GM18909 (cell line): ENCODE measurements at regions not wholly inside any gene's neighbourhood (a gene's known extent, or its start where the extent isn't known, plus 50 kb on each side); places are given as distances from the start of the nearest gene placed in this dataset.

Source experiments
- ATAC-seq: cut with Tn5 transposase; IDR thresholded peaks from one replicate; pipeline ENCODE4 v1.9.1; 2021; ENCODE audit warnings: mild to moderate bottlenecking; ENCODE audit not compliant: unreplicated experiment, poor library complexity

DNA sequence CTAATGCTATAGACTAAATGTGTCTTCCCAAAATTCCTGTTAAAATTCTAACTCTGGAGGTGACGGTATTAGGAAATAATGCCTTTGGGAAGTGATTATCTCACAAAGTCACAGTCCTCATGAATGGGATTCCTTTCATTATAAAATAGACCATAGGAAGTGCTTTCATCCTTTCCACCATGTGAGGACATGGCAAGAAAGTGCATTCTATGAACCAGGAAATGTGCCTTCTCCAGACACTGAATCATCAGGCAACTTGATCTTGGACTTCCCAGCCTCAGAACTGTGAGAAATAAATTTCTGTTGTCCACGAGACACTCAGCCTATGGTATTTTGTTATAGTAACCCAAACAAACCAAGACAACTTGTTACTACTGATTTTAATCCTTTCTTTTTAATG, 582.4 kb upstream of the C9orf72 start:
- ATAC-seq = no peak

- ATAC-seq = no peak
These were observed 585.2 kb upstream of the C9orf72 start for GRCh38 chr9:28158451-28158850.

- no peak for ATAC-seq
These were observed 590.3 kb upstream of the C9orf72 start for GRCh38 chr9:28163619-28164018.

GRCh38 chr9:28166179-28166578, 592.9 kb upstream of the C9orf72 start:
- no peak for ATAC-seq

DNA sequence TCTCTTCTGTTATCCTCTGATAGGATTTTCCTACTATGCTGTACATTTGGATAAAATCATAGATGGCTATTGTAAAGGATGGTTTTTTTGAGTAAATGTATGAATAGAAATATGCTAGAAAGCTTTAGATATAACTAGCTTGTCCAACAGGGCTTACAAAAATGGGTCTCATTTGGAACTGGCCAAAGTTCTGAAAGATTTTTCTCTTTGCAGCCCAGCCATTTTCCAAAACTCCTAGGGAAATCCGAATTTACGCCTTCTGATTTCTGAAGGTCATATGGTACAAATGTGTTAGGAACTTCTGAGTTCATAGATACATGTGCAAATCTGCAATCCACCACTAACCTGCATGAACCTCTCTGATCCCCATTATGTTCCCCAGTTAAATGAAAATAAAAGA, 603.9 kb upstream of the C9orf72 start:
- no peak for ATAC-seq

DNA sequence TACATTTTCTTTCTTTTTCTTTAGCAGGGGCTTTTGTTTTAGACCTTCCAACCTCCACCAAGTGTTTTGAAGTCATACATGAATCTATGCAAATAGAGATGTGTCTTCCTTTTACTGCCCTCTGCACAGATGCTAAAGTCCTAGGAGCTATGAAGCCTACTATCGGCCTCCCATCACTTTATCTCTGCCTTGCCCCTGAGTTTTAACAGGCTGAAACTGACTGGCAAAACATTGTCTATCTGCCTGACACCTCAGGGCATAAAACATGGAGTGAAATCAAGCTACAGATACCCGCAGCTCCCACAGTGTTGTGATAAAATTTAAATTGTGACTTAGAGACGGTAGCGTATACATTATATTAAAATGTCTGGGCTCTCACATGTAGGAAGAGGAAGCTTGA, 604.6 kb upstream of the C9orf72 start:
- no peak for ATAC-seq

GRCh38 chr9:28179893-28180292, 606.6 kb upstream of the C9orf72 start:
- ATAC-seq = no peak

DNA sequence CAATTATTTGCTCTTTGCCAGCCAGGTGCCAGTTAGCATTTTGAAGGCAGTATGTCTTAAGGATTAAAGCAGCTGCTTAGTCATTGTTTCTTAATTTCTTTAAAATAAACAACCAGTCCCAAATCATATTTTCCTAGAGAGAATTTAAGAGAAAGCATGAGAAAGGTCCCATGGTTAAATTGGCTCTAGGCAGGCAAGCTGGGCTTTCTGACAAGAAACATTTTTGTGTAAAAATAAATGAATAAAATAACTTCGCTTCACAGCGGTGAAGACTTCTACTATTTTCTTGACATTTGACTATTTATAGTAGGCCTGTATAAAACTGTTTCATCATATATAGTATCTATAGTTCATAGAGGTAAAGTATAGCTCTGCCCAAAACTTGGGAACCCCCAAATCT, 617.7 kb upstream of the C9orf72 start:
- ATAC-seq = no peak

DNA sequence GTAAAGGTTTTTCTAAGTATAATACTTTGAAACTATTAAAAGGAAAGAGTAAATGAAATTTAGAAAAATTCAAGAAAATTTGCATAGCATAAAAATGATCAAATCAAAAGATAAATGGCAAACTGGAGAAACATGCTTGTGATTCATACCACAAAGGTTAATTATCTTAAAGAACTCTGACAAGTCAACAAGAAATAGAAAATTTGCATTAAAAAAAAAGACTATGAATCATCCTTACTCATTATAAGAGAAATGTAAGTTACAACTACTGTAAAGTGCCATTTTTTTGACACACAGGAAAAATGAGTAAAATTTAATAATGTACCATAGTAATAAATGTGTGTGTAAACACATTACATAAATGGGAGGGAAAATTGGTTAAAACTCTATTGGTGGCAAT, 624.4 kb upstream of the C9orf72 start:
- no peak for ATAC-seq

DNA sequence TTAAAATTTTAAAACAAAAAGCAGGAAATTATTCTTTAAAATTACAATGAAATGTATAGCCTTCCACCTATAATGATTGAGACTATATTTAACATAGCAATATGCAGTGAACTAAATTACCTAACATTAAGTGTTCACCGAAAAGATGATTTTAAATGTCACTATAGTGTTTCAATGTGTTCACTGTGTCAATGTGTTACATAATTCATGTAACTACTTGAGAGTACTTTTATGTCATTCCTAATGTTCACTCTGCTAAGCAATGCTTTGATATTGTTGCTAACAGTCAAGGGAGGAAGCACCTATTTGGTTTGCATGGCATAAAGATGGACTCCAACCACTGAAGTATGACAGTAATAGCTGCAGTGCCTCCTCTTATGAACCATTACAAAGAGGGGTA, 629.8 kb upstream of the C9orf72 start:
- no peak for ATAC-seq

GRCh38 chr9:28206280-28206679, 633.0 kb upstream of the C9orf72 start:
- ATAC-seq = no peak

- ATAC-seq = peak; percentile 57
These were observed 634.4 kb upstream of the C9orf72 start for GRCh38 chr9:28207657-28208056.

- ATAC-seq = no peak
These were observed 635.8 kb upstream of the C9orf72 start for GRCh38 chr9:28209130-28209529.

GRCh38 chr9:28212979-28213378, 639.7 kb upstream of the C9orf72 start:
- peak; percentile 67 for ATAC-seq

GRCh38 chr9:28215536-28216299, 642.4 kb upstream of the C9orf72 start:
- ATAC-seq = no peak

DNA sequence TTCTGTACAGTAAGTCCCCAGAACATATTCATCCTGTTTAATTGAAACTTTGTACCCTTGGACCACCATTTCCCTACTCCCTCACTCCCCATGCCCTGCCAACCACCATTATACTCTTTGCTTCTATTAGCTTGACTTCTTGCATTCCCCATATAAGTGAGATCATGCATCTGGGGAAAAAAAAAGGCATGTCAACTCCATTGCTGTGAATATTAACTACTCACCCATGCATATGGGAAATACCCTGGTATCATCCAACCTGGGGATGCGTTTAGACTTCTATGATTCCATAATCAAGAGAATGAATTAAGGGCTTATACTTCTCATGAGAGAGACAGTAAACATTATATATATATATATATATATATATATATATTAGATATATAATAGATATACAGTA, 659.4 kb upstream of the C9orf72 start:
- ATAC-seq = no peak

DNA sequence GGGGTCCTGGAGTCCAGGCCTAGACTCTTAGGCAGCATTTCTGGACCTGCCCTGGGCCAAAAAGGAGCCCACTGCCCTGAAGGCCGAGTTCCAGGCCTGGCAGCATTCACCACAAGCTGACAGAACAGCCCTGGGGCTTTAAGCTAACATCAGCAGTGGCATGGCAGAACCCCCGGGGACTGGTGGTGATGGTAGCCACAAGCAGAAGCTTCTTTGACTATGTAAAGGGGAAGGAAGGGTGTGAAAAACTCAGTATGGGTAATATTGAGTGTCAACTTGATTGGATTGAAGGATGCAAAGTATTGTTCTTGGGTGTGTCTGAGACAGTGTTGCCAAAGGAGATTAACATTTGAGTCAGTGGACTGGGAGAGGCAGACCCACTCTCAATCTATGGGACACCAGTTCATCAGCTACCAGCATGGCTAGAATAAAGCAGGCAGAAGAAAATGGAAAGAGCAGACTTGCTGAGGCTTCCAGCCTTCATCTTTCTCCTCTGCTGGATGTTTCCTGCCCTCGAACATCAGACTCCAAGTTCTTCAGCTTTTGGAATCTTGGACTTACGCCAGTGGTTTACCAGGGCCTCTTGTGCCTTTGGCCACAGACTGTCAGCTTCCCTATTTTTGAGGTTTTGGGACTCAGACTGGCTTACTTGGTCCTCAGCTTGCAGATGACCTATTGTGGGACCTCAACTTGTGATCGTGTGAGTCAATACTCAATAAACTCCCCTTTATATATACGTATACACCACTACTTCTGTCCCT, 661.0 kb upstream of the C9orf72 start:
- no peak for ATAC-seq

GRCh38 chr9:28234894-28235277, 661.6 kb upstream of the C9orf72 start:
- no peak for ATAC-seq

- no peak for ATAC-seq
These were observed 676.1 kb upstream of the C9orf72 start for GRCh38 chr9:28249424-28249823.

DNA sequence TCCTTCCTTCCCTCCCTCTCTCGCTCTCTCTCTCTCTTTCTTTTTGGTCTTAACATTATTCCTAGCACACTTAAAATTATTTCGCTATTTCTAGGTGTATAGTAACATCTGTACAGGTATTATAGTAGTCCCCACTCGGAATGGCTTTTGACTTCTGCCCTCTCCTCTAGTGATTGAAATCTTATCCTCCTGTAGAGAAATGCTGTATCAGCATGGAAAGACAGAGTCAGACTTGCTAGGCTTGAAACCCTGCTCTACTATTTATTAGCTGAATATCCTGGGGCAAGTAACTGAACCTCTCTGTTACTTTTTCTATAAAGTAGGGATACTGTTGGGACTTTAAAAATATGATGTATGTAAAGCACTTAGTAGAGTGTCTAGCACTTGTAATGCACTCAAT, 681.9 kb upstream of the C9orf72 start:
- no peak for ATAC-seq

DNA sequence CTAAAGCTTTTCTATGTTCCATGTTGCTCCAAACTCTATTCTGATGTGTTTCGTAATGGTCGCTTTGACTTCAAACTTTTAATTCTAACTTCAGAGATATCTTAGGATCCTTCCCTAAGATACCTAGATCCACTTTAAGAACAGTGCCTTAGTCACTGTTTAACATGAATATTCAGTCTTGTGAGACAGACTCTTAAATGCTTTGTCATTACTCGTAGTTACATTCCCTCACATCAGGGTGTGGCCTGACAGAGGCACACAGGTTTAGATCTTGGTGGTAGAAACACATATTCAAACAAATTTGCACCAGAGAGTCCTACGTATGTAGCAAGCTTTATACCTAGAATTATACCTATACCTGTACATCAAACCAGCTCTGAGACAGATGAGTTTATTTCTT, 687.0 kb upstream of the C9orf72 start:
- ATAC-seq = no peak

DNA sequence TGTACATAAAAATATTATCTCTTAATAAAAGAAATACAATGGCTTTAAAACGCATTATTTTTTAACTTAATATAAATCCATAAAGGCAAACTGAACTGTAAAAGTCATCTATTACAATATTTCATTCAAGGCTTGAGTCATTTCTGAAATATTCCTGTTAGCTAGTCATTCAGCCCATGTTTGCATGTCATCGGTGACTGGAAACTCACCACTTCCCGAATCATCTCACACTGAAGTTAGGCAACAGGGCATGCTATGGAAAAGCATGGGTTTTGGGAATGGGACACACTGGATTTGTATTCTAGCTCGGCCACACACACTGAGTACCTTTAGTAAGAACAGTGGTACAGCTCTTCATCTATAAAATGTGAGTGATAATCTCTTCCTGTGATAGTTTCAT, 691.1 kb upstream of the C9orf72 start:
- no peak for ATAC-seq
